ENCODE measurements at regions not wholly inside any gene's neighbourhood (a gene's known extent, or its start where the extent isn't known, plus 50 kb on each side); places are given as distances from the start of the nearest gene placed in this dataset.

- POLR2A ChIA-PET, result no interaction called here
- no peak for DNase-seq (ENCODE audit: low read depth, low spot score)
- Histone ChIP-seq H3K27me3 (ENCODE audit: insufficient read depth, low read length) (no peaks in the 10 kb centered on the region), H2AFZ (ENCODE audit: low read depth, low read length, poor library complexity, severe bottlenecking) (no peak overlapping the region), H3K9ac (ENCODE audit: low read length) (no peak overlapping the region), H3K9me2 (ENCODE audit: insufficient read depth) (no peaks in the 10 kb centered on the region), H3K4me3 (replicated peaks in 1 of 2; ENCODE audit: low read depth in 1 of 2, low read length in 2 of 2) (no peak overlapping the region), H3K79me2 (ENCODE audit: insufficient read depth, low read length) (no peaks in the 10 kb centered on the region), H3K4me1 (ENCODE audit: control insufficient read depth in 1 of 2, insufficient read depth in 2 of 2, low read length in 2 of 2) (no peaks in the 10 kb centered on the region), H3K36me3 (ENCODE audit: control insufficient read depth in 1 of 2, insufficient read depth in 2 of 2, low read length in 2 of 2) (no peaks in the 10 kb centered on the region), H3K27ac (ENCODE audit: low read depth, low read length) (no peak overlapping the region), H3K9me3 (ENCODE audit: control insufficient read depth in 1 of 2, insufficient read depth in 1 of 2, low read depth in 1 of 2, low read length in 2 of 2) (no peaks in the 10 kb centered on the region), H3K4me2 (ENCODE audit: low read length) (no peak overlapping the region), H4K20me1 (ENCODE audit: insufficient read depth) (no peaks in the 10 kb centered on the region)
- no peak for ATAC-seq
- no TSS peak for BruUV-seq (replicated peaks)
- CTCF ChIA-PET, result no interaction called here
- TF ChIP-seq JUND (IDR thresholded peaks at IDR 0.05) (no peak), SIN3A (IDR thresholded peaks at IDR 0.05; ENCODE audit: low read depth) (no peak), SRF (IDR thresholded peaks at IDR 0.05; ENCODE audit: low read depth) (no peak), REST (IDR thresholded peaks at IDR 0.05; ENCODE audit: low read depth) (no peak), YY1 (IDR thresholded peaks at IDR 0.05; ENCODE audit: extremely low read depth, insufficient replicate concordance, low read depth, low read length) (no peak), RAD21 (IDR thresholded peaks at IDR 0.05; ENCODE audit: low read depth) (no peak), ZBTB33 (IDR thresholded peaks at IDR 0.05; ENCODE audit: extremely low read depth, insufficient replicate concordance, low read length) (no peak), ATF3 (IDR thresholded peaks at IDR 0.05) (no peak), SP1 (IDR thresholded peaks at IDR 0.05; ENCODE audit: low read depth) (no peak), ELF1 (IDR thresholded peaks at IDR 0.05; ENCODE audit: borderline replicate concordance, low read depth) (no peak), MAX (IDR thresholded peaks at IDR 0.05) (no peak), EZH2 (IDR thresholded peaks at IDR 0.05) (no peak), CEBPB (IDR thresholded peaks at IDR 0.05; ENCODE audit: low read depth) (no peak), EGR1 (IDR thresholded peaks at IDR 0.05; ENCODE audit: low read depth) (no peak), EZH2phosphoT487 (IDR thresholded peaks at IDR 0.05; ENCODE audit: borderline replicate concordance) (no peak), ZNF274 (IDR thresholded peaks at IDR 0.05; ENCODE audit: low read depth, low read length) (no peak)
- intact Hi-C loops (cut with micrococcal nuclease), result no loop called here
- RAD21 ChIA-PET (ENCODE audit: low non-redundant PET in 1 of 2, low total read pairs in 2 of 2, uncharacterized antibody in 2 of 2, unreplicated experiment in 2 of 2), result no interaction called here
Measured at GRCh38 chr9:83138422-83139135, 75.6 kb upstream of the RASEF start.

Measured in HCT116 (cell line).